GM20000 (cell line): ENCODE measurements at regions not wholly inside any gene's neighbourhood (a gene's known extent, or its start where the extent isn't known, plus 50 kb on each side); places are given as distances from the start of the nearest gene placed in this dataset.
"Not testable (repeated sequence)": the region's sequence is repeated elsewhere in the genome, so short reads cannot be mapped to it uniquely, and the experiment has no call there.

Experiments used
- DNase-seq: peaks from one replicate; pipeline ENCODE4 v3.0.0; 2012; ENCODE audit warnings: low spot score
- CTCF ChIP-seq: IDR thresholded peaks from 2 replicates; pipeline ENCODE4 v1.5.1; 2012; ENCODE audit warnings: mild to moderate bottlenecking, control low read depth; ENCODE audit errors: extremely low read depth, missing control alignments

GRCh38 chr2:8558956-8559355 lies 122.9 kb upstream of the ID2 start:
- TF ChIP-seq CTCF: no peak
- no peak for DNase-seq

GRCh38 chr2:8559805-8560204 lies 122.1 kb upstream of the ID2 start:
- DNase-seq: no peak
- TF ChIP-seq CTCF: no peak

DNA sequence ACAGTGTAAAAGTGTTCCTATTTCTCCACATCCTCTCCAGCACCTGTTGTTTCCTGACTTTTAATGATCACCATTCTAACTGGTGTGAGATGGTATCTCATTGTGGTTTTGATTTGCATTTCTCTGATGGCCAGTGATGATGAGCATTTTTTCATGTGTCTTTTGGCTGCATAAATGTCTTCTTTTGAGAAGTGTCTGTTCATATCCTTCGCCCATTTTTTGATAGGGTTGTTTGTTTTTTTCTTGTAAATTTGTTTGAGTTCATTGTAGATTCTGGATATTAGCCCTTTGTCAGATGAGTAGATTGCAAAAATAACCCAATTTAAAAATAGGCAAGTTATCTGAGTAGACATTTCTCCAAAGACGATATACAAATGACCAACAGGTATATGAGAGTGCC lies 120.2 kb upstream of the ID2 start:
- not testable (repeated sequence) for DNase-seq

- no peak for TF ChIP-seq CTCF
- no peak for DNase-seq
These were observed 117.9 kb upstream of the ID2 start for GRCh38 chr2:8563814-8564474.

DNA sequence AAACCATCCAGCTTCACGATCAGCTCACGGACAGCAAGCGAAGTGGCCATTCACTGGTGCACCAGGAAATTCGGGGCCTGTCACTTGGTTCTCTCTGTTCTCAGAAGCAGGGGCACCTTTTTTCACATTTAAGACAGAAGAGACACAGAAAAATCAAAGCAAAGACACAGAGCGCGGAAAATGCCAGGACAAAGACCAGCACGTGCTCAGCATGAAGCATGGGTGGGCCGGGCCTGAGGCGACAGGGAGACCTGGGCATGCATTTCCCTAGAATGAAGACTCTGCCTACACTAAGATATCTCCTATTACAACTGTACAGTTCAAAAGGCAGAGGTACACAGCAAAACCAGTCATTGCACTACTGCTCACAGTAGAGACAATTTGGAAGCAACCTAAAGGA lies 117.4 kb upstream of the ID2 start:
- no peak for DNase-seq
- TF ChIP-seq CTCF: no peak

DNA sequence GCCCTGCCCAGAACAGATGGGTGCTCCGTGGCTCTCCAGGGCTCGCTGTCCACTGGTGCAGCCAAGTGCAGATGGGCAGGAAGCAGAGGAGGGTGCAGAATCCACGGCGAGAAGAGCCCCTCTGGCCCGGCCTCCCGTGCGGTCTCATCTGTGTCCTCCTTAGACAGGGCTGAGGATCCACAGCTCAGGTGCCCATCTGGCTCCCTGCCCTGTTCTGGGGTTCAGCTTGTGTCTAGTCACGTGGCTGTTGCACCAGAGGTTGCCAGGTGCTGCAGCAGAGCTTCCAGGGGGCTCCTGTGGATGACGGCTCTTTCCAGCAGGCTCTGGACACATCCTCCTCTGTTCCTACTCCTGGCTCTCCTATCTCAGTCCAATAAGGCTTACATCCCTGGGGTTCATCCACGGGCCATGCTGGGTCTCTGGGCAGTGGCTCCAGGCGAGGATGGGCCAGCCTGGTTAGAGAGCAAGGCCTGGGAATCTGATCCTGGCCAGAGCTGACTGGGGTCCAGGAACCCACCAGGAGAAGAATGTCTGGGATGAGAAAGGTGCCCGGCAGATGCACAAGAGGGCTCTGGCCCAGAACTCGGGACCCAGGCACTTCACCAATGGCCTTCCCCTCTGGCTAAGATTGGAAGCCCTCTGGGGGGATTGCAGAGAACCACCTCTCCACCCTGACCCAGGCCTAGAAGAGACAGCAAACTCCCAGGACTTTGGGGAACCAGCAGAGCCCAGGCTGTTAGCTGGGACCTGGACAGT lies 116.3 kb upstream of the ID2 start:
- DNase-seq: no peak
- TF ChIP-seq CTCF: no peak

- no peak for TF ChIP-seq CTCF
- no peak for DNase-seq
These were observed 115.6 kb upstream of the ID2 start for GRCh38 chr2:8566155-8566670.
